ENCODE measurements at regions not wholly inside any gene's neighbourhood (a gene's known extent, or its start where the extent isn't known, plus 50 kb on each side); places are given as distances from the start of the nearest gene placed in this dataset.

- TF ChIP-seq, protein P1, sequence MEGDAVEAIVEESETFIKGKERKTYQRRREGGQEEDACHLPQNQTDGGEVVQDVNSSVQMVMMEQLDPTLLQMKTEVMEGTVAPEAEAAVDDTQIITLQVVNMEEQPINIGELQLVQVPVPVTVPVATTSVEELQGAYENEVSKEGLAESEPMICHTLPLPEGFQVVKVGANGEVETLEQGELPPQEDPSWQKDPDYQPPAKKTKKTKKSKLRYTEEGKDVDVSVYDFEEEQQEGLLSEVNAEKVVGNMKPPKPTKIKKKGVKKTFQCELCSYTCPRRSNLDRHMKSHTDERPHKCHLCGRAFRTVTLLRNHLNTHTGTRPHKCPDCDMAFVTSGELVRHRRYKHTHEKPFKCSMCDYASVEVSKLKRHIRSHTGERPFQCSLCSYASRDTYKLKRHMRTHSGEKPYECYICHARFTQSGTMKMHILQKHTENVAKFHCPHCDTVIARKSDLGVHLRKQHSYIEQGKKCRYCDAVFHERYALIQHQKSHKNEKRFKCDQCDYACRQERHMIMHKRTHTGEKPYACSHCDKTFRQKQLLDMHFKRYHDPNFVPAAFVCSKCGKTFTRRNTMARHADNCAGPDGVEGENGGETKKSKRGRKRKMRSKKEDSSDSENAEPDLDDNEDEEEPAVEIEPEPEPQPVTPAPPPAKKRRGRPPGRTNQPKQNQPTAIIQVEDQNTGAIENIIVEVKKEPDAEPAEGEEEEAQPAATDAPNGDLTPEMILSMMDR (IDR thresholded peaks at IDR 0.05; ENCODE audit: low read depth, low read length, poor library complexity, severe bottlenecking), result no peak
- TF ChIP-seq EZH2phosphoT487 (IDR thresholded peaks at IDR 0.05; ENCODE audit: borderline replicate concordance, low read length), result no peak
Measured at GRCh38 chr19:32124585-32124984, 220.8 kb upstream of the ZNF507 start.
